ENCODE measurements at regions not wholly inside any gene's neighbourhood (a gene's known extent, or its start where the extent isn't known, plus 50 kb on each side); places are given as distances from the start of the nearest gene placed in this dataset.

DNA sequence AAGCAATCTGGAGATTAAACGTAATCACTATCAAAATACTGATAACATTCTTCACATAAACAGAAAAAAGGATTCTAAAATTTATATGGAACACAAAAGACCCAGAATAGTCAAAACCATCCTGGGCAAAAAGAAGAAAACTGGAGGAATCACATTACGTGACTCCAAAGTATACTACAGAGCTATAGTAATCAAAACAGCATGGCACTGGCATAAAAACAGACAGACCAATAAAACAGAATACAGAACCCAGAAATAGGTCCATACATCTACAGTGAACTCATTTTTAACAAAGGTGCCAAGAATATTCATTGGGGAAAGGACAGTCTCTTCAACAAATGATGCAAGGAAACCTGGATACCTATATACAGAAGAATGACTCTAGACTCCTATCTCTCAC, 621.9 kb upstream of the CCDC54 start:
- peaks cover 0 to 21% (median 6%) of the 10 kb centered on the region in 4 donors for H3K9me3 ChIP-seq
- H3K4me3 ChIP-seq, result no peak overlapping the region
- 94 to 95% methylated on average over 2 of the region's 2 CpGs for WGBS, 2 donors
- no peak for DNase-seq (ENCODE audit: low spot score in 2 of 2)
- H3K4me1 ChIP-seq, result no peaks in the 10 kb centered on the region
- H3K36me3 ChIP-seq, result no peaks in the 10 kb centered on the region
- H3K27me3 ChIP-seq, result no peaks in the 10 kb centered on the region
- TF ChIP-seq EP300 (IDR thresholded peaks at IDR 0.05) (no peak), POLR2A (IDR thresholded peaks at IDR 0.05) (no peak)
- TF ChIP-seq, protein P1, sequence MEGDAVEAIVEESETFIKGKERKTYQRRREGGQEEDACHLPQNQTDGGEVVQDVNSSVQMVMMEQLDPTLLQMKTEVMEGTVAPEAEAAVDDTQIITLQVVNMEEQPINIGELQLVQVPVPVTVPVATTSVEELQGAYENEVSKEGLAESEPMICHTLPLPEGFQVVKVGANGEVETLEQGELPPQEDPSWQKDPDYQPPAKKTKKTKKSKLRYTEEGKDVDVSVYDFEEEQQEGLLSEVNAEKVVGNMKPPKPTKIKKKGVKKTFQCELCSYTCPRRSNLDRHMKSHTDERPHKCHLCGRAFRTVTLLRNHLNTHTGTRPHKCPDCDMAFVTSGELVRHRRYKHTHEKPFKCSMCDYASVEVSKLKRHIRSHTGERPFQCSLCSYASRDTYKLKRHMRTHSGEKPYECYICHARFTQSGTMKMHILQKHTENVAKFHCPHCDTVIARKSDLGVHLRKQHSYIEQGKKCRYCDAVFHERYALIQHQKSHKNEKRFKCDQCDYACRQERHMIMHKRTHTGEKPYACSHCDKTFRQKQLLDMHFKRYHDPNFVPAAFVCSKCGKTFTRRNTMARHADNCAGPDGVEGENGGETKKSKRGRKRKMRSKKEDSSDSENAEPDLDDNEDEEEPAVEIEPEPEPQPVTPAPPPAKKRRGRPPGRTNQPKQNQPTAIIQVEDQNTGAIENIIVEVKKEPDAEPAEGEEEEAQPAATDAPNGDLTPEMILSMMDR (IDR thresholded peaks at IDR 0.05), result no peak
- H3K27ac ChIP-seq, result no peak overlapping the region

DNA sequence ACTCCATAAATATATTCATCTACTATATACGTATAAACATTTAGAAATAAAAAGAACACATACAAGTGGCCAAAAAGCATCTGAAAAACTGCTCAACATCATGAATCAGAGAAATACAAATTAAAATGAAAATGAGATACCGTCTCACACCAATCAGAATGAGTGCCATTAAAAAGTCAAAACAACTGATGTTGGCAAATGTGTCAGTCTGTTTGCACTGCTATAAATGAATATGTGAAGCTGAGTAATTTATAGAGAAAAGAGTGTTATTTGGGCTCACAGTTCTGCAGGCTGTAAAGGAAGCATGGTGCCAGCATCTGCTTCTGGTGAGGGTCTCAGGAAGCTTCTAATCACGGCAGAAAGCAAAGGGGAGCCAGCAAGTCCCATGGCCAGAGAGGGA, 620.3 kb upstream of the CCDC54 start:
- H3K27ac ChIP-seq, result no peak overlapping the region

DNA sequence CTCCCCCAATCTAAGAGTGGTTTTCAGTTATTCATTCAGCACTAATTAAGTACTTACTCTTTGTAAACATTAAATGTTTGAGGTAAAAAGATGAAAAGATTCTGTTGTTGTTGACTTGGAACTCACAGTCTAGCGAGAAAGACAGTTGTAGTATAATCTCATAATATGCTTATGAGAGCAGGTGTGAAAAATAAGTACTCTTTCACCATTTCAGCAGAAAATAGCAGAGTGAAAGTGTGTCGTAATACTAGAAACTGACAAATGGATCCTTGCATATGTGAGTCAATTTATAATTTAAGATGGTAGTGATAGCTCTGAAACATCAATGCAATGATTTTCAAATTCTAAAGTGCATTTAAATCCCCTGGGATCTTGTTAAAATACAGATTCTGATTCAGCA, 618.8 kb upstream of the CCDC54 start:
- no peaks in the 10 kb centered on the region for H3K4me1 ChIP-seq
- no peaks in the 10 kb centered on the region for H3K27me3 ChIP-seq
- no peak overlapping the region for H3K4me3 ChIP-seq
- no peak overlapping the region for H3K27ac ChIP-seq
- WGBS, 2 donors, result 91 to 94% methylated on average over 2 of the region's 2 CpGs
- DNase-seq (ENCODE audit: low spot score in 2 of 2), result no peak
- TF ChIP-seq POLR2A (IDR thresholded peaks at IDR 0.05) (no peak), EP300 (IDR thresholded peaks at IDR 0.05) (no peak)
- TF ChIP-seq, protein P1 (IDR thresholded peaks at IDR 0.05), result no peak
- H3K9me3 ChIP-seq, result peaks cover 0 to 21% (median 6%) of the 10 kb centered on the region in 4 donors
- no peaks in the 10 kb centered on the region for H3K36me3 ChIP-seq

More for the DNA sequence above, 620.3 kb upstream of the CCDC54 start:
- WGBS, 2 donors, result 88 to 96% methylated on average over 3 of the region's 3 CpGs
- Histone ChIP-seq H3K36me3 (no peaks in the 10 kb centered on the region), H3K4me3 (no peak overlapping the region), H3K9me3 (peaks cover 0 to 21% (median 6%) of the 10 kb centered on the region in 4 donors), H3K4me1 (no peaks in the 10 kb centered on the region), H3K27me3 (no peaks in the 10 kb centered on the region)
- no peak for DNase-seq (ENCODE audit: low spot score in 2 of 2)
- TF ChIP-seq, protein P1 (IDR thresholded peaks at IDR 0.05), result no peak
- TF ChIP-seq POLR2A (IDR thresholded peaks at IDR 0.05), result no peak
- TF ChIP-seq EP300 (IDR thresholded peaks at IDR 0.05), result no peak

DNA sequence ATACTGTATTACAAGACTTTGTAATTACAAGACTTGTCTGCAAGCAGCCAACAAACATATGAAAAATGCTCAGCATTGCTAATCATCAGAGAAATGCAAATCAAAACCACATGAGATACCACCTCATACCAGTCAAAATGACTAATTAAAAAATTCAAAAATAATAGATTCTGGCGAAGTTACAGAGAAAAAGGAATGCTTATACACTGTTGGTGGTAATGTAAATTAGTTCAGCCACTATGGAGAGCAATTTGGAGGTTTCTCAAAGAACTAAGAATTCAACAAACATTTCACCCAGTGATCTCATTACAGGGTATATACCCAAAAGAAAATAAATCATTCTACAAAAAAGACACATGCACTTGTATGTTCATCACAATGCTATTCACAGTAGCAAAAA, 617.5 kb upstream of the CCDC54 start:
- TF ChIP-seq, protein P1 (IDR thresholded peaks at IDR 0.05), result no peak
- TF ChIP-seq EP300 (IDR thresholded peaks at IDR 0.05) (no peak), POLR2A (IDR thresholded peaks at IDR 0.05) (no peak)
- no peaks in the 10 kb centered on the region for H3K27me3 ChIP-seq
- H3K4me1 ChIP-seq, result no peaks in the 10 kb centered on the region
- H3K4me3 ChIP-seq, result no peak overlapping the region
- peaks cover 0 to 14% (median 6%) of the 10 kb centered on the region in 4 donors for H3K9me3 ChIP-seq
- WGBS, 2 donors, result 67 to 78% methylated on average over 1 of the region's 1 CpG
- H3K27ac ChIP-seq, result no peak overlapping the region
- DNase-seq (ENCODE audit: low spot score in 2 of 2), result no peak
- no peaks in the 10 kb centered on the region for H3K36me3 ChIP-seq

DNA sequence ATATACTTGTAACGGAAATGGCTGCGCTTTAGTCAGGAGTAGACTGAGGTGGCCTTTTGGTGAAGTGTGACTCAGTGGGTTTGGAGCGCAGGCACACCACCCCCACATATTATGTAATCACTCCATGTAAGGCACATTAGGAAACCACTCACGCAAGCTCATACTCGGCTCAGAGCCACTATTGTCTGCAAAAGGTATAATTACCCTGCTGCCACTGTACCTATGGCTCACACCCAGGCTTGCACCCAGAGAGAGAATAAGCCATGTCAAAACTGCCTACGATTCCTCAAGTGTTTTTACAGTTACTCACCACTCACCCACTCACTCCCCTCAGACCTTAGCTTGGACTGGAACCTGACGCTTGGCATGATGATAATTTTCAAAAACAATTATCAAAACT, 611.9 kb upstream of the CCDC54 start:
- Histone ChIP-seq H3K9me3 (no peaks in the 10 kb centered on the region), H3K36me3 (no peaks in the 10 kb centered on the region), H3K4me1 (no peaks in the 10 kb centered on the region), H3K27me3 (no peaks in the 10 kb centered on the region), H3K4me3 (no peak overlapping the region), H3K27ac (no peak overlapping the region)
- DNase-seq (ENCODE audit: low spot score in 2 of 2), result no peak
- 81 to 82% methylated on average over 7 of the region's 7 CpGs for WGBS, 2 donors
- no peak for TF ChIP-seq EP300 (IDR thresholded peaks at IDR 0.05)
- TF ChIP-seq POLR2A (IDR thresholded peaks at IDR 0.05), result no peak
- TF ChIP-seq, protein P1 (IDR thresholded peaks at IDR 0.05), result no peak
